ENCODE measurements at regions not wholly inside any gene's neighbourhood (a gene's known extent, or its start where the extent isn't known, plus 50 kb on each side); places are given as distances from the start of the nearest gene placed in this dataset.

DNA sequence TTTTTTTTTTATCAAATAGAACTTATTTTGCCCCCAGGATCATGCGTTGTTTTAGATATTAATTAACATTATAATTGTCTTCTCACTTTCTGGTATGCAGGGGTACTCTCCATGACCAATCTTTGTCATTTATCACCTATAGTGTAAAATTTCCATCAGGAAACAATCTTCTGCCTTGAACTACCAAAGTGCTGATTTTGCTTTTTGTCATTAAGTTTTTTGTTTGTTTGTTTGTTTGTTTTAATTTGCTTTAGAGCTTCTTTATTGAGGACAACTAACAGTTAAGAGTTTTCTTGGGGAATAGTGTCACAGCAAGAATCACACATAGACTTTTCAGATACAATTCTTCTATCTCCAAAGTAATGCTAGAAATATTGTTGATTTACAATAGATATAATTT is 171.2 kb upstream of the PRPS1L1 start:
- no peak for DNase-seq (ENCODE audit: low read depth, low spot score)
- ChIA-PET POLR2A (no interaction called here), CTCF (no interaction called here)
- no peak overlapping the region for H3K4me3 ChIP-seq (ENCODE audit: low read depth, low read length)
- TF ChIP-seq, protein P1, sequence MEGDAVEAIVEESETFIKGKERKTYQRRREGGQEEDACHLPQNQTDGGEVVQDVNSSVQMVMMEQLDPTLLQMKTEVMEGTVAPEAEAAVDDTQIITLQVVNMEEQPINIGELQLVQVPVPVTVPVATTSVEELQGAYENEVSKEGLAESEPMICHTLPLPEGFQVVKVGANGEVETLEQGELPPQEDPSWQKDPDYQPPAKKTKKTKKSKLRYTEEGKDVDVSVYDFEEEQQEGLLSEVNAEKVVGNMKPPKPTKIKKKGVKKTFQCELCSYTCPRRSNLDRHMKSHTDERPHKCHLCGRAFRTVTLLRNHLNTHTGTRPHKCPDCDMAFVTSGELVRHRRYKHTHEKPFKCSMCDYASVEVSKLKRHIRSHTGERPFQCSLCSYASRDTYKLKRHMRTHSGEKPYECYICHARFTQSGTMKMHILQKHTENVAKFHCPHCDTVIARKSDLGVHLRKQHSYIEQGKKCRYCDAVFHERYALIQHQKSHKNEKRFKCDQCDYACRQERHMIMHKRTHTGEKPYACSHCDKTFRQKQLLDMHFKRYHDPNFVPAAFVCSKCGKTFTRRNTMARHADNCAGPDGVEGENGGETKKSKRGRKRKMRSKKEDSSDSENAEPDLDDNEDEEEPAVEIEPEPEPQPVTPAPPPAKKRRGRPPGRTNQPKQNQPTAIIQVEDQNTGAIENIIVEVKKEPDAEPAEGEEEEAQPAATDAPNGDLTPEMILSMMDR (IDR thresholded peaks at IDR 0.05; ENCODE audit: insufficient read depth, low read length, missing control alignments), result no peak

GRCh38 chr7:18200266-18200665 is 172.6 kb upstream of the PRPS1L1 start:
- ChIA-PET CTCF (no interaction called here), POLR2A (no interaction called here)
- DNase-seq (ENCODE audit: low read depth, low spot score), result no peak
- TF ChIP-seq, protein P1 (IDR thresholded peaks at IDR 0.05; ENCODE audit: insufficient read depth, low read length, missing control alignments), result no peak
- no peak overlapping the region for H3K4me3 ChIP-seq (ENCODE audit: low read depth, low read length)

DNA sequence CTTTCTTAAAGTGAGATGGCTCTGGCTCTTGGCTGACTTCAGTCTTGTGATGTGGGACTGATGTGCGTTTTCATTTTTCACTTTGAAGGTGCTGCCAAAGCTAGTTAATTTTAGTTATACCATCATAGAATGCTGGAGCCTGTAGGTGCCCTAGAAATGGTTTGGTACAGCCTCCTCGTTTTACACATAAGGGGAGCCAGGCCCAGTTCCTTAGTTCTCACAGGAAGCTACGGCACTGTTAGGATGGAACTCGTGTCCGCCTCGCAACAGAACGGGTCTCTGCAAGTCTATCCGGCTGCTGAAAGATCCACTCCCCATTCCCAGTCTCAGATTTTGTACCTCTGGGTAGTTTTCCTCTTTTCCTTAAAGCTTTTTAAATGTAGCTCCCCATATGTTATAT is 173.2 kb upstream of the PRPS1L1 start:
- ChIA-PET POLR2A (no interaction called here), CTCF (no interaction called here)
- TF ChIP-seq, protein P1 (IDR thresholded peaks at IDR 0.05; ENCODE audit: insufficient read depth, low read length, missing control alignments), result no peak
- no peak overlapping the region for H3K4me3 ChIP-seq (ENCODE audit: low read depth, low read length)
- DNase-seq (ENCODE audit: low read depth, low spot score), result no peak

DNA sequence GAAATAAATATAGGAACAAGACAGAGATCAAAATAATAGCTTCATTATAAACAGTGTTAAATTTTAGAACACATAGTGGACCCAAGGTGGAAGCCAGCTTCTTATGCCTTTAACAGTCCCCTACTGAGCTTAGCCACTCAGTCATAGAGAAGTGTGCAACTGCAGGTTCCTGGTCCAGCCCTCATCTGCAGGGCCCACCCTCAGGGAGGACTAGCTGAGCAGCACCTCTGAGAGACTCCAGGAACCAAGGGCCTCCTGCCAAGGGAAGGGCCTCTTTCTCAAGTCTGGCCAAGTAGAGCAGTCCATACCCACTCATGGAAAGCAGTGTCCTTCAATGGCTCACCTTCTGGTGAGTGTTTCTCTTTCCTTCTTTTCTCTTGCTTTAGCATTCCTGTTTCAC is 173.7 kb upstream of the PRPS1L1 start:
- CTCF ChIA-PET, result no interaction called here
- no peak for DNase-seq (ENCODE audit: low read depth, low spot score)
- POLR2A ChIA-PET, result no interaction called here
- H3K4me3 ChIP-seq (ENCODE audit: low read depth, low read length), result no peak overlapping the region
- TF ChIP-seq, protein P1 (IDR thresholded peaks at IDR 0.05; ENCODE audit: insufficient read depth, low read length, missing control alignments), result no peak

DNA sequence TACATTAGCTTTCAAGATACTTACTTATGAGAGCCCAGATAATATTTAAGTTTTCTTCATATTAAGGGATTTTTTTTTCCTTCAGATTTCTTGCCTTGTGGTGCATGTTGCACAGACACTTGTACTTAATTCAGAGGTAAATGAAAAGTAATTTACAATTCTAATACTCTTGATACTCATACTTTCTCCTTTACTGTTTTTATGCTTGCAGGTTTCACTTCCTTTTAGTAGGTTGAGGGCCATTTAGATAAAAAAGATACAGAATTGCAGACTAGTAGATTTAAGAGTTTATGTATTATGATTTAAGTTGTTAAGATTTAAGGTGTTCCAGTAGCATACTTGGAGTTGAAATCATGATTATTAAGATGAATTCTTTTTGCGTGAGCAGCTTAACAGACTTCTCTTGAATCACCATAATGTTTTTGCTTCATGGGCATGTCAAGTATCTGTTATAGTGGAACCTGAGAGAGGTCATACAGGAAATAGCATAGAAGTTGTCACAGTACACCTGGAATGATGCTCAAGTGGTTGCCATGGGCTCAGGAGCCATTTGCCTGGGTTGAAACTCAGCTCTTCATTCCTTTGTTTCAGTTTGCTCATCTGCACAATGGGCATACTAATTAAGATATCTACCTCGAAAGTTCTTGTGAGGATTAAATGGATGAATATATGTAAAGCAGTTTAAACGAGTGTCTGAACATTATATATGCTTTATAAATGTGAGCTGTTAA is 174.8 kb upstream of the PRPS1L1 start:
- POLR2A ChIA-PET, result no interaction called here

GRCh38 chr7:18206331-18206730 is 178.7 kb upstream of the PRPS1L1 start:
- DNase-seq (ENCODE audit: low read depth, low spot score), result no peak
- POLR2A ChIA-PET, result no interaction called here
- CTCF ChIA-PET, result no interaction called here
- TF ChIP-seq, protein P1 (IDR thresholded peaks at IDR 0.05; ENCODE audit: insufficient read depth, low read length, missing control alignments), result no peak
- H3K4me3 ChIP-seq (ENCODE audit: low read depth, low read length), result no peak overlapping the region

More for the DNA sequence above, 174.8 kb upstream of the PRPS1L1 start:
- no peak for DNase-seq (ENCODE audit: low read depth, low spot score)
- TF ChIP-seq, protein P1 (IDR thresholded peaks at IDR 0.05; ENCODE audit: insufficient read depth, low read length, missing control alignments), result no peak
- CTCF ChIA-PET, result no interaction called here
- H3K4me3 ChIP-seq (ENCODE audit: low read depth, low read length), result no peak overlapping the region

All from AG04449 (cell line).